HL-60 (cell line): ENCODE measurements at regions not wholly inside any gene's neighbourhood (a gene's known extent, or its start where the extent isn't known, plus 50 kb on each side); places are given as distances from the start of the nearest gene placed in this dataset.

Source experiments
- DNase-seq, 2 experiments: peaks; one replicate each; pipeline ENCODE4 v3.0.0-alpha.2; 2010 to 2020; ENCODE audit warnings: low read depth in 1 of 2, low spot score in 1 of 2
- H3K27ac ChIP-seq: fragments of 250-450 bp; sonication (Bioruptor Pico); replicated peaks from 2 replicates; pipeline ENCODE4 v1.5.1; 2020; ENCODE audit warnings: mild to moderate bottlenecking, moderate library complexity
- H3K27me3 ChIP-seq: fragments of 250-450 bp; sonication (Bioruptor Pico); 2 replicates; pipeline ENCODE4 v1.5.1; 2021; ENCODE audit warnings: mild to moderate bottlenecking, moderate library complexity; ENCODE audit not compliant: insufficient read depth, poor library complexity, severe bottlenecking
- H3K4me3 ChIP-seq: replicated peaks from 2 replicates; pipeline ENCODE4 v1.5.1; 2011; ENCODE audit warnings: mild to moderate bottlenecking, control low read depth, low read length; ENCODE audit not compliant: insufficient read depth
- CTCF ChIP-seq: IDR thresholded peaks from one replicate; pipeline ENCODE4 v1.5.1; 2011; ENCODE audit warnings: low read length, control low read depth, inconsistent platforms; ENCODE audit not compliant: insufficient read depth
- GABPA ChIP-seq: IDR thresholded peaks from 2 replicates; pipeline ENCODE4 v1.6.1; 2012; ENCODE audit warnings: low read depth
- POLR2AphosphoS5 ChIP-seq: IDR thresholded peaks from 2 replicates; pipeline ENCODE4 v1.6.1; 2012; ENCODE audit warnings: low read depth
- REST ChIP-seq: IDR thresholded peaks from 2 replicates; pipeline ENCODE4 v1.6.1; 2012; ENCODE audit warnings: low read depth; ENCODE audit not compliant: insufficient replicate concordance
- SPI1 ChIP-seq: IDR thresholded peaks from 2 replicates; pipeline ENCODE4 v1.6.1; 2012; ENCODE audit warnings: low read depth, mild to moderate bottlenecking, borderline replicate concordance

GRCh38 chr10:129258283-129258923 lies 208.6 kb upstream of the MGMT start:
- H3K4me3 ChIP-seq: no peak overlapping the region
- H3K27ac ChIP-seq: no peak overlapping the region
- no peak for DNase-seq
- H3K27me3 ChIP-seq: no peaks in the 10 kb centered on the region
- TF ChIP-seq POLR2AphosphoS5 (no peak), CTCF (no peak), GABPA (no peak), REST (no peak), SPI1 (no peak)

- no peak overlapping the region for H3K27ac ChIP-seq
- DNase-seq: no peak
- TF ChIP-seq POLR2AphosphoS5: no peak
- no peak for TF ChIP-seq GABPA
- no peak for TF ChIP-seq CTCF
- TF ChIP-seq SPI1: no peak
- no peak for TF ChIP-seq REST
- H3K27me3 ChIP-seq: no peaks in the 10 kb centered on the region
- H3K4me3 ChIP-seq: no peak overlapping the region
Measured at GRCh38 chr10:129259128-129259815, 207.8 kb upstream of the MGMT start.

GRCh38 chr10:129272176-129272575 lies 194.9 kb upstream of the MGMT start:
- Histone ChIP-seq H3K27me3 (no peaks in the 10 kb centered on the region), H3K27ac (no peak overlapping the region), H3K4me3 (no peak overlapping the region)
- DNase-seq: no peak
- TF ChIP-seq SPI1 (no peak), GABPA (no peak), CTCF (no peak), REST (no peak), POLR2AphosphoS5 (no peak)
